ENCODE measurements at regions not wholly inside any gene's neighbourhood (a gene's known extent, or its start where the extent isn't known, plus 50 kb on each side); places are given as distances from the start of the nearest gene placed in this dataset.

- no peak for DNase-seq (ENCODE audit: low spot score)
Observed at GRCh38 chr5:125695996-125696655, 727.1 kb upstream of the GRAMD2B start.

- DNase-seq (ENCODE audit: low spot score): no peak
Observed at GRCh38 chr5:125696762-125697161, 726.4 kb upstream of the GRAMD2B start.

- DNase-seq (ENCODE audit: low spot score): no peak
Observed at GRCh38 chr5:125698420-125698819, 724.8 kb upstream of the GRAMD2B start.

- no peak for DNase-seq (ENCODE audit: low spot score)
Observed at GRCh38 chr5:125699860-125700259, 723.3 kb upstream of the GRAMD2B start.

- DNase-seq (ENCODE audit: low spot score): no peak
Observed at GRCh38 chr5:125700380-125700861, 722.8 kb upstream of the GRAMD2B start.

- DNase-seq (ENCODE audit: low spot score): no peak
Observed at GRCh38 chr5:125703616-125704015, 719.6 kb upstream of the GRAMD2B start.

GRCh38 chr5:125704888-125705287 lies 718.3 kb upstream of the GRAMD2B start:
- DNase-seq (ENCODE audit: low spot score): no peak

- no peak for DNase-seq (ENCODE audit: low spot score)
Observed at GRCh38 chr5:125708583-125708982, 714.6 kb upstream of the GRAMD2B start.

- DNase-seq (ENCODE audit: low spot score): no peak
Observed at GRCh38 chr5:125710745-125711144, 712.5 kb upstream of the GRAMD2B start.

GRCh38 chr5:125712397-125712796 lies 710.8 kb upstream of the GRAMD2B start:
- DNase-seq (ENCODE audit: low spot score): no peak

- DNase-seq (ENCODE audit: low spot score): no peak
Observed at GRCh38 chr5:125713109-125713805, 710.0 kb upstream of the GRAMD2B start.

- DNase-seq (ENCODE audit: low spot score): no peak
Observed at GRCh38 chr5:125715216-125715615, 708.0 kb upstream of the GRAMD2B start.

GRCh38 chr5:125717209-125717608 lies 706.0 kb upstream of the GRAMD2B start:
- no peak for DNase-seq (ENCODE audit: low spot score)

GRCh38 chr5:125719681-125720347 lies 703.4 kb upstream of the GRAMD2B start:
- DNase-seq (ENCODE audit: low spot score): no peak

- DNase-seq (ENCODE audit: low spot score): no peak
Observed at GRCh38 chr5:125720348-125720685, 702.9 kb upstream of the GRAMD2B start.

GRCh38 chr5:125720721-125721120 lies 702.5 kb upstream of the GRAMD2B start:
- no peak for DNase-seq (ENCODE audit: low spot score)

- DNase-seq (ENCODE audit: low spot score): no peak
Observed at GRCh38 chr5:125722550-125722949, 700.7 kb upstream of the GRAMD2B start.

GRCh38 chr5:125725691-125726090 lies 697.5 kb upstream of the GRAMD2B start:
- no peak for DNase-seq (ENCODE audit: low spot score)

GRCh38 chr5:125743939-125744338 lies 679.3 kb upstream of the GRAMD2B start:
- DNase-seq (ENCODE audit: low spot score): no peak

- DNase-seq (ENCODE audit: low spot score): no peak
Observed at GRCh38 chr5:125746917-125747316, 676.3 kb upstream of the GRAMD2B start.

GRCh38 chr5:125750147-125750860 lies 672.9 kb upstream of the GRAMD2B start:
- DNase-seq (ENCODE audit: low spot score): no peak

- no peak for DNase-seq (ENCODE audit: low spot score)
Observed at GRCh38 chr5:125750861-125751186, 672.4 kb upstream of the GRAMD2B start.

- no peak for DNase-seq (ENCODE audit: low spot score)
Observed at GRCh38 chr5:125756456-125756855, 666.8 kb upstream of the GRAMD2B start.

Measured in D341Med (cell line).